Stimulated activated CD4-positive, alpha-beta T cell treated with anti-CD3 and anti-CD28 coated beads, Interleukin-1b, Interleukin-23, amount 100 ng/mL, for 4 hours (primary cell): ENCODE measurements at regions not wholly inside any gene's neighbourhood (a gene's known extent, or its start where the extent isn't known, plus 50 kb on each side); places are given as distances from the start of the nearest gene placed in this dataset.
"Not testable (repeated sequence)": the region's sequence is repeated elsewhere in the genome, so short reads cannot be mapped to it uniquely, and the experiment has no call there.

Experiments used
- DNase-seq, 2 donors: peaks; one replicate each; pipeline ENCODE4 v3.0.0-alpha.2; 2020; ENCODE audit warnings: low read depth in 2 of 2

GRCh38 chr11:81986556-81987161 is 747.0 kb downstream of the FAM181B start:
- no peak for DNase-seq

- DNase-seq: no peak
Measured at GRCh38 chr11:81979448-81979847, 754.2 kb downstream of the FAM181B start.

- DNase-seq: no peak
Measured at GRCh38 chr11:81975261-81975900, 758.3 kb downstream of the FAM181B start.

GRCh38 chr11:81970886-81971285 is 762.8 kb downstream of the FAM181B start:
- no peak for DNase-seq

- no peak for DNase-seq
Measured at GRCh38 chr11:81967242-81967641, 766.4 kb downstream of the FAM181B start.

- DNase-seq: no peak
Measured at GRCh38 chr11:81966340-81966739, 767.3 kb downstream of the FAM181B start.

GRCh38 chr11:81963018-81963417 is 770.6 kb downstream of the FAM181B start:
- DNase-seq: no peak

- DNase-seq: no peak
Measured at GRCh38 chr11:81960443-81960842, 773.2 kb downstream of the FAM181B start.

- DNase-seq: no peak
Measured at GRCh38 chr11:81959341-81959740, 774.3 kb downstream of the FAM181B start.

GRCh38 chr11:81954301-81954700 is 779.4 kb downstream of the FAM181B start:
- not testable (repeated sequence) for DNase-seq

GRCh38 chr11:81946831-81947230 is 786.8 kb downstream of the FAM181B start:
- DNase-seq: no peak

GRCh38 chr11:81942646-81943045 is 791.0 kb downstream of the FAM181B start:
- DNase-seq: no peak

GRCh38 chr11:81941998-81942397 is 791.7 kb downstream of the FAM181B start:
- no peak for DNase-seq

- no peak for DNase-seq
Measured at GRCh38 chr11:81932303-81932702, 801.4 kb downstream of the FAM181B start.

- DNase-seq: no peak
Measured at GRCh38 chr11:81920205-81920604, 813.5 kb downstream of the FAM181B start.

GRCh38 chr11:81916451-81916850 is 817.2 kb downstream of the FAM181B start:
- no peak for DNase-seq

- DNase-seq: no peak
Measured at GRCh38 chr11:81915045-81915444, 818.6 kb downstream of the FAM181B start.

GRCh38 chr11:81913793-81914192 is 819.9 kb downstream of the FAM181B start:
- no peak for DNase-seq

- no peak for DNase-seq
Measured at GRCh38 chr11:81907996-81908395, 825.7 kb downstream of the FAM181B start.

GRCh38 chr11:81899156-81899555 is 834.5 kb downstream of the FAM181B start:
- no peak for DNase-seq

GRCh38 chr11:81897639-81898038 is 836.0 kb downstream of the FAM181B start:
- no peak for DNase-seq

- no peak for DNase-seq
Measured at GRCh38 chr11:81895258-81895657, 838.4 kb downstream of the FAM181B start.

GRCh38 chr11:81892770-81893635 is 840.7 kb downstream of the FAM181B start:
- no peak for DNase-seq
